C4-2B (cell line): ENCODE measurements at regions not wholly inside any gene's neighbourhood (a gene's known extent, or its start where the extent isn't known, plus 50 kb on each side); places are given as distances from the start of the nearest gene placed in this dataset.

Experiments used
- H3K27ac ChIP-seq: fragments of 450-650 bp; 2 replicates; pipeline ENCODE4 v1.5.1; 2017
- CTCF ChIP-seq: fragments of 450-650 bp; conservative IDR thresholded peaks from 2 replicates; pipeline ENCODE4 v1.5.1; 2017; ENCODE audit warnings: mild to moderate bottlenecking
- ZFX ChIP-seq: fragments of 450-650 bp; IDR thresholded peaks from 2 replicates; pipeline ENCODE4 v1.6.1; 2017

- H3K27ac ChIP-seq = no peak overlapping the region
- no peak for TF ChIP-seq CTCF
- TF ChIP-seq ZFX = no peak
Measured at GRCh38 chr9:113822315-113822714, 53.8 kb upstream of the ZNF618 start.

- no peak overlapping the region for H3K27ac ChIP-seq
- no peak for TF ChIP-seq ZFX
Measured at GRCh38 chr9:113823421-113823820, 52.7 kb upstream of the ZNF618 start.
